Breast epithelium (tissue), 3 donors: ENCODE measurements at regions not wholly inside any gene's neighbourhood (a gene's known extent, or its start where the extent isn't known, plus 50 kb on each side); places are given as distances from the start of the nearest gene placed in this dataset.

Experiments used
- POLR2A ChIP-seq: fragments of 450-650 bp; IDR thresholded peaks from one replicate; pipeline ENCODE4 v1.6.1; 2016; ENCODE audit warnings: antibody characterized with exemption, mild to moderate bottlenecking, moderate library complexity
- TF ChIP-seq, protein P1 (sequence below), 3 donors: fragments of 450-650 bp; IDR thresholded peaks; one replicate each; pipeline ENCODE4 v1.5.1; 2016 to 2017; ENCODE audit warnings: antibody characterized with exemption in 3 of 3, mild to moderate bottlenecking in 3 of 3, moderate library complexity in 3 of 3

DNA sequence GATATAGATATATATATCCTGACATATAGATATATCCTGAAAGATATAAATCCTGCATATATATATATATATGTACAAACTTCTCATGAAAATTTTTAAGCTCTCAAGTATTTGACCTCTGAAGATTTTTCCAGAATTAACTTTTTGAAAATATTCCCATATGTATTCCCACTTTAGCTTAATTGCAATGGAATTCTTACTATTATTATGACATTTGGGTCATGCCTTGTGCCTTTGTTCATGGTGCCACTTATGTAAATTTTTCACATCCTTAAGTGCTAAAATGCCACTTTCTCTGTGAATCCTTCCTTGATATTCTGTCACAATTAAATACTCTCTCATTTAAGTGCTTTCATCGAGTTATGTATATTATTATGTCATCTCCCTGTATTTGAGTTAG, 398.2 kb upstream of the SEL1L start:
- TF ChIP-seq, protein P1, sequence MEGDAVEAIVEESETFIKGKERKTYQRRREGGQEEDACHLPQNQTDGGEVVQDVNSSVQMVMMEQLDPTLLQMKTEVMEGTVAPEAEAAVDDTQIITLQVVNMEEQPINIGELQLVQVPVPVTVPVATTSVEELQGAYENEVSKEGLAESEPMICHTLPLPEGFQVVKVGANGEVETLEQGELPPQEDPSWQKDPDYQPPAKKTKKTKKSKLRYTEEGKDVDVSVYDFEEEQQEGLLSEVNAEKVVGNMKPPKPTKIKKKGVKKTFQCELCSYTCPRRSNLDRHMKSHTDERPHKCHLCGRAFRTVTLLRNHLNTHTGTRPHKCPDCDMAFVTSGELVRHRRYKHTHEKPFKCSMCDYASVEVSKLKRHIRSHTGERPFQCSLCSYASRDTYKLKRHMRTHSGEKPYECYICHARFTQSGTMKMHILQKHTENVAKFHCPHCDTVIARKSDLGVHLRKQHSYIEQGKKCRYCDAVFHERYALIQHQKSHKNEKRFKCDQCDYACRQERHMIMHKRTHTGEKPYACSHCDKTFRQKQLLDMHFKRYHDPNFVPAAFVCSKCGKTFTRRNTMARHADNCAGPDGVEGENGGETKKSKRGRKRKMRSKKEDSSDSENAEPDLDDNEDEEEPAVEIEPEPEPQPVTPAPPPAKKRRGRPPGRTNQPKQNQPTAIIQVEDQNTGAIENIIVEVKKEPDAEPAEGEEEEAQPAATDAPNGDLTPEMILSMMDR (IDR thresholded peaks at IDR 0.05) = no peak
- no peak for TF ChIP-seq POLR2A
